T follicular helper cell (primary cell): ENCODE measurements at regions not wholly inside any gene's neighbourhood (a gene's known extent, or its start where the extent isn't known, plus 50 kb on each side); places are given as distances from the start of the nearest gene placed in this dataset.

ENCODE experiments used
- DNase-seq: peaks from one replicate; pipeline ENCODE4 v3.0.0-alpha.2; 2020; ENCODE audit warnings: low read depth

GRCh38 chr6:139640448-139640847 lies 266.0 kb upstream of the CITED2 start:
- no peak for DNase-seq

DNA sequence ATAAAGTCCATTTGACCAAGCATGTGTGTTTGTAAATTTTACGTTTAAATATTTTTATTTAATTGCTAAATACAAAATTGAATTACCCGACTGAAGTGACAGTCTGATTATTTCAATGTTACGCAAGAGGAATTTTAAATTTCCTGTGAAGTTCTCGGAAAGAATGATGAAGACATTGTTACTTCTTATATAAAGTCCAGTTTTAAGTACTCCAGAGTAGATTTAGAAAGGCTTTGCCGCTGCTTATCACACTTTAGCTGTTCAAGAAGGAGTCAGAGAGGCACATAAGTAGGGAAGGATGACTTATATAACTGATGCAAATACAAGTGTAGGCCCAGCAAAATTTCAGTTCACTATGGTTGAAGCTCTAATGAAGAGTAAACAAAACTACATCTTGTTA lies 265.1 kb upstream of the CITED2 start:
- no peak for DNase-seq

DNA sequence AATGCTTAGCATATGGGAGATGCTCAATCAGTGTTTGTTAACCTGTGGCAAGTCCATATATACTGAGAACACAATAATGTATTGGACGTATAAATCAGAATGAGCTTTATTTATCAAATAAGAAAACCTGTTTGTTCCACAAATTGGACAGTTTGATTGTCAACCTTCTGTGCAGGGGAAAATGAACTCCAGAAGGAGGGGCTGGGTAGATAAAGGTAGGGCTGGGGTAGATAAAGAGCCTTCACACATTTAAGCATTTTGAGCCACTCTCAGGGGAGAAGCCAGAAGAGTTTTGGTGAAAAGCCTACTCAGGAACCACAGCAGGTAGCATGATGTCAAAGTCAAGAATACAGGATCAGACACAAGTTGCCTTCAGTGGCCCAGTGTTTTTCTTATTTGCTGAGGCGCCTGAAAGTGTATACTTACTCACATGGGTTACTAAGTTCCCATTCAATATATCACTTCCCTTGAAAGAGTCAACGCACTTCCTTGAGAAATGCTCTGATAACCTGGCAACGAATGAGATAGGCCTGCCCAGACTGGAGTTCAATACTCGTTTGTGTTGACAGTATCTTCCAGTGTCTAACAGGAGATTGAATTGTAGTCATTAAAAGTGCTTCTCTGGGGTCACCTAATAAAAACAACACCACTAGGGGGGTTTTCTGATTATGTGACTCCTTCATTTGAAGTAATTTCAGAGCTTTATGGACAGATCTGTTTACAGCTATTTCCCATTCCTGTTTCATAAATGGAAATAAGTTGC lies 263.9 kb upstream of the CITED2 start:
- no peak for DNase-seq

DNA sequence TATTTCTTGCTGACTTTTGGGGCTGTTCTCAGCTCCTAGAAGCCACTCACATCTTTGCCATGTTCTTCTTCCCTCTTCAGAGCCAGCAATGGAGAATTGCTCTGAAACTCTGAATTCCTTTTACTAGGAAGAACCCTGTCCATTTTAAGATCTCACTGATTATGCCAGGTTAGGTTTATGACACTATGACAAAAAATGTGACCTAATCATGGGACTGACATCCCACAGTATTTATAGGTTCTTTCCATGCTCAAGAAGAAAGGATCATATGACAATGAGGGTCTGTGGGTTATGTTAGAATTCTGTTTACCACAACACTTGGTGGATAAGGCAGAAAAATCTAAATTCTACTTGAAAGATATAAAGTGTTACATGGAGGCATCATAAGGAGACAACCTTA lies 263.3 kb upstream of the CITED2 start:
- no peak for DNase-seq

- no peak for DNase-seq
Observed at GRCh38 chr6:139636391-139636790, 261.9 kb upstream of the CITED2 start.

DNA sequence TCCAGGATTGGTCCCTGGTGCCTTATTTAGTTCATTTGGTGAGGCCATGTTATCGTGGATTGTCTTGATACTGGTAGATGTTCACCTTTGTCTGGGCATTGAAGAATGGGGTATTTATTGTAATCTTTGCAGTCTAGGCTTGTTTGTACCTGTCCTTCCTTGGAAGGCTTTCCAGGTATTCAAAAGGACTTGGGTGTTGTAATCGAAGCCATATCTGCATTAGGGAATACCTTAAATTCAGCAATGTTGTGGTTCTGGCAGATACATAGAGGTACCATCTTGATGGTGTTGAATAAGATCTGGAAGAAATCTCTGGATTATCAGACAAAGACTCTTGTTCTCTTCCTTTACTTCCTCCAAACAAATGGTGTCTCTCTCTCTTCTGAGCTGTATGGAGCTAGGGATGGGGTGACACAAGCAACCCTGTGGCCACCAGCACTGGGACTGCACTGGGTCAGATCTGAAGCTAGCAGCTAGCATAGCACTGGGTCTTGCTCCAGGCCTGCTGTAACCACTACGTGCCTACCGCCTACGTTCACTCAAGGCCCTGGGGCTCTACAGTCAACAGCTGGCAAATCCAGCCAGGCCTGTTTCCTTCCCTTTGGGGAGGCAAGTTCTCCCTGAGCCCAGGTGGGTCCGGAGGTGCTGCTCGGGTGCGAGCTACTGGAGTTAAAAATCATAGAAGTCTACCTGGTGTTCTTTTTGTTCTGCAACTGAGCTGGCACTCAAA lies 261.1 kb upstream of the CITED2 start:
- DNase-seq = no peak

GRCh38 chr6:139632840-139633239 lies 258.4 kb upstream of the CITED2 start:
- DNase-seq = no peak

DNA sequence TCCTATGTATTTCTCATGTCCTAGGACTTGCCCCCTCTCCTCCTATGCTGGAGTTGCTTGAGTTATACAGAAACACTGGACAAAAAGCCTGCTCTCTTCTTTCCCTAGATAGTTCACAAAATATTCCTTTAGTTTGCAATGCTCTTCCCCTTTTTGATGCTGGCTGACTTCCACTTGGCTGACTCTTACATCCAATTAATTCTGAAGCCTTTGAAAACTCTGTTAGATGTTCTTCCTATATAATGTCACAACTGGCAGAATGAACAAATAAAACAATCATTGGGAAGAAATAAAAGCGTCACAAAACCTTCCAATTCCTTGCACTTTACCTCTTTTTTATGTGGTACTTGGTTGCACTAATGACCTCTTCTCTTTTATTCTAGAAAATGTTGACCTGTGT lies 253.8 kb upstream of the CITED2 start:
- no peak for DNase-seq

DNA sequence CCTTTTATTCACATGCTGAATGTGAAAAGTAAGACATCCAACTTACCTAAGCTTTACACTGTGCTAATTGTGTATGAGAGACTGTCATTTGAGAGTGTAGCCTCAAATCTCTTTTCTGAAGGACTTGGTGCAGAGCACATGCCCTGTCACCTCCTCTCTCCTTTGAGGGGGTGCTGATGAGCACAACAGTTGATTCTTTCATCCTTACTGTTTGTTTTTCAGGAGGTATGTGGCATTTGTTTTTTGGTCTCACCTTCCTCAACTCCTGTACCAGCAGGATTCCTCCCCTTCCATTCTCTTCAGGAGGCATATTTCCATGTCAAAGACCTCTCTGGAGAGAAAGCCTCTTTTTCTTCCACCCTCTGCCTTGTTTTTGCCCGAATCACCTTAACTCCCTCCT lies 252.6 kb upstream of the CITED2 start:
- DNase-seq = no peak

DNA sequence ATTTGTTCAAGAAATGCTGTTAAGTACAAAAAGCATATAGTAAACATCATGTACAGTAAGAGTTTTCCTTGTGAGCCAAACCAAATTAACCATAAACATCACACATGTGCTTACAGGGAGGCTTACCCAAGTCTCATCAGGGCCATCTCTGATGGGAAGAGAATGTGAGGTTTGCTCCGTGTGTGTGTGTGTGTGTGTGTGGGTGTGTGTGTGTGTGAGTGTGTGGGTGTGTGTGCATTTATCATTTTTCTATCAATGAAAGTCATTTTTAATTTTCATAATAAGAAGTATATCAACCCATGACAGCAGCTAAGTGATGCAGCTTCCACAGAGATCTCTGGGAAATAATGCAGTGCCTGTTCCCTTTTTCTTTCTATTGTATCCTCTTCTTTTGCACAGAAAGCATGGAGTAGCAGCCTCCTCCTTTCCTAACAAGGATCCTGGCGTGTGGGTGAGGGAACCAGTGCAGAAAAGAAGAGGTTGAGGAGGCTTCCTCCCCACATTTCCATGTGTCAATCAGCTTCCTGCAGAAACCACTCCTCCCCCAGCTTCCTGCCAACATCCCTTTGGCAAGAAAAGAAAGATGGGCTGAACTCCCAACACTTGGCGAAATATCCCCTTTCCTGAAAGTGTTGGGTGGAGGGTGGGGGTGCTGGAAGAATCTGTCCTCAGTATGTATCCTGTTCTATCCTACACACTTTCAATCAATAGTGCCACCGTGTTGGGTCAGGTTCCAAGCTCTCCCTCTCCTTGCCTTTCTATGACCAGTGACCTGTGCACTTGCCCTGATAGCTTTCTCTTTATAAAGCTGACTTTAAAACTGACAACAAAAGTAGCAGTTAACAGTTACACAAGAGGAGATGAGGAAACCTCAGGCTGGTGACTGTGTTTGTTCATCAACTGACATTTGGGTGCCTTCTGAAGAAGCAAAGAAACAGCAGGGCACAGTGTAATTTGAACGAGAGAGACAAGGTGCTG lies 251.8 kb upstream of the CITED2 start:
- DNase-seq = no peak

- DNase-seq = no peak
Observed at GRCh38 chr6:139625081-139625939, 250.9 kb upstream of the CITED2 start.

DNA sequence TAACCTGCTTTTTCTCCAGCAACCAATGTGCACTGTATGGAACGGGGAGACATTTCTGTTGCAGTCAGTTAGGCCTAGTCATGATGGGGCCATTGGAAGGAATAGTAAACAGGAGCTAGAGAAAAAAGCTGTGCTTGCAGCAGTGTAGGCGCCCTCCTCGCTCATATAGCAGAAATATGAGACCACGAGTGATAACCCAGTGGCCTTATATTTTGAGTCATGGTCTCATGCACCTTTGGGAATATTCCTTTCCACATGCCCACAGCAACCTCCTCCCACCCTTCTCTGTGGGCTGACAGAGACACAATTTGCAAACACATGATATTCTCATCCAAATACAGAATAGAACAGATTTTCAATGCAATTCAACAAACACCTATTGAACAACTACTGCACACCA lies 248.9 kb upstream of the CITED2 start:
- no peak for DNase-seq

DNA sequence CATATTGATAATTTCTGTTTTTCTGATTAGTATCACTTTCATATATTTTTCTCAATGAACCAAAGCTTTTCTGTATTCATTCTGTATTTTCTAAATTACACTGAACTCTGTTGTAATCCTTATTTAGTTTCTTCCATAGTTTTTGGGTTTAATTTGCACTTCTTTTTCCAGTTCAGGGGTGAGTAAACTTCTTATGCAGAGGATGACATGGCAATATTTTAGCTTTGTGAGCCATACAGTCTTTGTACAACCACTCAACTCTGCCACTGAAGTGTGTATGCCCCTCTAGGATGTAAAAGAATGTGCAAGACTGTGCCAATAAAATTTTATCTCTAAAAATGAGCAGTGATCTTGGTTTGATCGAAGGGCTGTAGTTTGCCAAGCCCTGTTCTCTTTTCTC lies 239.0 kb upstream of the CITED2 start:
- DNase-seq = no peak

- no peak for DNase-seq
Observed at GRCh38 chr6:139612135-139612465, 237.7 kb upstream of the CITED2 start.

GRCh38 chr6:139611327-139612134 lies 237.1 kb upstream of the CITED2 start:
- no peak for DNase-seq

- no peak for DNase-seq
Observed at GRCh38 chr6:139608466-139609261, 234.2 kb upstream of the CITED2 start.

GRCh38 chr6:139605350-139605749 lies 230.9 kb upstream of the CITED2 start:
- no peak for DNase-seq

DNA sequence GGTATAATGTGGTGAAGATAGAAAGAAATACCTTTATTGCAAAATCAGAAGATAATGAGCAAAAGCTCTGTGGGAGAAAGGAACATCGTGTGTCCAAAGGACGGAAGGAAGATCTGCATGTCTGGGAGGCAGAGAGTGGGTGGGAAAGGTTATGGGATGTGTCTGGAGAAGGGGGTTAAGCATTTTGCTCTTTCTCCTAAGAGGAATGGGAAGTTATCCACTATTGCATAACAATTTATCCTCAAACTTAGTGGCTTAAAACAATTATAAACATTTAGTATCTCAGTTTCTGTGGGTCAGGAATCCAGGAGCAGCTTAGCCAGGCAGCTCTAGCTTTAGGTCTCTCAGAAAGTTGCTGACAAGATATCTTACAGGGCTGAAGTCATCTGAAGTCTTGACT lies 229.1 kb upstream of the CITED2 start:
- DNase-seq = no peak

- no peak for DNase-seq
Observed at GRCh38 chr6:139602577-139602976, 228.1 kb upstream of the CITED2 start.

GRCh38 chr6:139600919-139601475 lies 226.5 kb upstream of the CITED2 start:
- DNase-seq = no peak
